WI38 (cell line): ENCODE measurements at regions not wholly inside any gene's neighbourhood (a gene's known extent, or its start where the extent isn't known, plus 50 kb on each side); places are given as distances from the start of the nearest gene placed in this dataset.

ENCODE experiments used
- H3K4me3 ChIP-seq: 2 replicates; pipeline ENCODE4 v1.5.1; 2011; ENCODE audit warnings: low read depth, mild to moderate bottlenecking, control low read depth, low read length
- CTCF ChIP-seq: IDR thresholded peaks from 2 replicates; pipeline ENCODE4 v1.5.1; 2012; ENCODE audit warnings: low read depth, mild to moderate bottlenecking, control low read depth, low read length

GRCh38 chr10:8211631-8212030 is 157.1 kb downstream of the GATA3 start:
- no peak overlapping the region for H3K4me3 ChIP-seq

GRCh38 chr10:8213735-8214134 is 159.2 kb downstream of the GATA3 start:
- TF ChIP-seq CTCF = no peak

More at GRCh38 chr10:8211631-8212030, 157.1 kb downstream of the GATA3 start:
- TF ChIP-seq CTCF = no peak

GRCh38 chr10:8214587-8214986 is 160.1 kb downstream of the GATA3 start:
- no peak overlapping the region for H3K4me3 ChIP-seq
- no peak for TF ChIP-seq CTCF

More at GRCh38 chr10:8213735-8214134, 159.2 kb downstream of the GATA3 start:
- no peak overlapping the region for H3K4me3 ChIP-seq

GRCh38 chr10:8216893-8217292 is 162.4 kb downstream of the GATA3 start:
- no peak overlapping the region for H3K4me3 ChIP-seq
- TF ChIP-seq CTCF = no peak

GRCh38 chr10:8221451-8221850 is 167.0 kb downstream of the GATA3 start:
- no peak for TF ChIP-seq CTCF
- no peak overlapping the region for H3K4me3 ChIP-seq

- H3K4me3 ChIP-seq = no peak overlapping the region
- TF ChIP-seq CTCF = no peak
Measured at GRCh38 chr10:8224591-8224990, 170.1 kb downstream of the GATA3 start.

GRCh38 chr10:8225187-8225586 is 170.7 kb downstream of the GATA3 start:
- no peak for TF ChIP-seq CTCF
- no peak overlapping the region for H3K4me3 ChIP-seq
